GM12878 (cell line): ENCODE measurements at regions not wholly inside any gene's neighbourhood (a gene's known extent, or its start where the extent isn't known, plus 50 kb on each side); places are given as distances from the start of the nearest gene placed in this dataset.

Source experiments
- ATAC-seq: fragments of 200-7000 bp; cut with Tn5 transposase; 3 replicates; pipeline ENCODE4 v1.9.1; 2020; ENCODE audit warnings: mild to moderate bottlenecking, moderate library complexity
- BruUV-seq: library from RNA; stranded (reverse); fragments of 400-500 nt; replicated peaks from 2 replicates; lab custom pipeline; 2021; lab: Mats Ljungman, UMichigan
- CTCF ChIA-PET: fragments of 300-600 bp; sonication (Branson Sonifier 250); formaldehyde crosslinking; extraction: SDS; loops from one replicate; lab custom pipeline; 2021; ENCODE audit warnings: inconsistent platforms; lab: Yijun Ruan, JAX
- POLR2A ChIA-PET: fragments of 350-600 bp; formaldehyde crosslinking; extraction: SDS; loops from one replicate; lab custom pipeline; 2021; ENCODE audit warnings: inconsistent platforms; lab: Charles Lee
- RAD21 ChIA-PET: fragments of 300-600 bp; sonication (Branson Sonifier 250); formaldehyde crosslinking; loops from one replicate; lab custom pipeline; 2023; ENCODE audit warnings: antibody characterized with exemption; ENCODE audit not compliant: unreplicated experiment; lab: Charles Lee
- SMC1A ChIA-PET: fragments of 300-600 bp; sonication (Branson Sonifier 250); formaldehyde crosslinking; loops from one replicate; lab custom pipeline; 2023; ENCODE audit not compliant: unreplicated experiment, uncharacterized antibody; lab: Charles Lee
- DNase-seq: peaks from one replicate; pipeline ENCODE4 v3.0.0-alpha.2; 2011; ENCODE audit warnings: low read depth, low spot score
- FAIRE-seq: peaks from 3 replicates; lab custom pipeline; 2011; peaks lifted over from hg19 to GRCh38; lab: Jason Lieb, UNC
- H2AFZ ChIP-seq: 2 replicates; pipeline ENCODE4 v1.6.0; 2011; ENCODE audit warnings: low read depth, low read length, control low read depth; ENCODE audit not compliant: control insufficient read depth
- H3K27ac ChIP-seq: 2 replicates; pipeline ENCODE4 v1.5.1; 2011; ENCODE audit warnings: control low read depth; ENCODE audit not compliant: control insufficient read depth, insufficient read depth
- H3K27me3 ChIP-seq, 2 experiments: replicated peaks in 1 of 2; 2 replicates each; pipeline versions ENCODE4 v1.6.0 to v1.6.1; 2011; ENCODE audit warnings: low read length in 1 of 2; ENCODE audit not compliant: control insufficient read depth in 2 of 2, insufficient read depth in 2 of 2
- H3K36me3 ChIP-seq, 2 experiments: 2 replicates each; pipeline ENCODE4 v1.5.1; 2011; ENCODE audit warnings: low read length in 1 of 2; ENCODE audit not compliant: control insufficient read depth in 2 of 2, insufficient read depth in 2 of 2
- H3K4me1 ChIP-seq: 2 replicates; pipeline ENCODE4 v1.6.1; 2011; ENCODE audit warnings: mild to moderate bottlenecking, low read length, moderate library complexity, mixed read lengths; ENCODE audit not compliant: control insufficient read depth, insufficient read depth
- H3K4me2 ChIP-seq: 2 replicates; pipeline ENCODE4 v1.6.0; 2011; ENCODE audit warnings: control low read depth; ENCODE audit not compliant: control insufficient read depth, insufficient read depth
- H3K4me3 ChIP-seq: fragments of 200-600 bp; sonication (generic); 2 replicates; pipeline ENCODE4 v1.5.1; 2016
- H3K79me2 ChIP-seq: 2 replicates; pipeline ENCODE4 v1.6.0; 2011; ENCODE audit warnings: low read length; ENCODE audit not compliant: control insufficient read depth, insufficient read depth
- H3K9ac ChIP-seq: 2 replicates; pipeline ENCODE4 v1.8.0; 2011; ENCODE audit warnings: low read length, control low read depth, mixed read lengths; ENCODE audit not compliant: control insufficient read depth, insufficient read depth
- H3K9me3 ChIP-seq: replicated peaks from 3 replicates; pipeline ENCODE4 v1.5.1; 2011; ENCODE audit warnings: mild to moderate bottlenecking, low read length; ENCODE audit not compliant: control insufficient read depth, insufficient read depth
- H4K20me1 ChIP-seq: 2 replicates; pipeline ENCODE4 v1.6.0; 2011; ENCODE audit not compliant: control insufficient read depth, insufficient read depth
- DPF2 ChIP-seq: fragments of 450-650 bp; IDR thresholded peaks from 2 replicates; pipeline ENCODE4 v1.6.1; 2017; ENCODE audit warnings: mild to moderate bottlenecking
- EZH2 ChIP-seq: IDR thresholded peaks from 2 replicates; pipeline ENCODE4 v1.6.1; 2012; ENCODE audit warnings: low read depth, mild to moderate bottlenecking, control low read depth, inconsistent platforms, low read length, borderline replicate concordance; ENCODE audit not compliant: control insufficient read depth
- FOS ChIP-seq: IDR thresholded peaks from 3 replicates; pipeline ENCODE4 v1.6.1; 2011; ENCODE audit warnings: borderline replicate concordance; ENCODE audit not compliant: insufficient read length; ENCODE audit errors: extremely low read depth
- GATAD2B ChIP-seq: fragments of 450-650 bp; conservative IDR thresholded peaks from 2 replicates; pipeline ENCODE4 v1.6.1; 2017; ENCODE audit warnings: low read depth, mild to moderate bottlenecking, moderate library complexity
- MYB ChIP-seq: fragments of 150-350 bp; IDR thresholded peaks from 2 replicates; pipeline ENCODE4 v1.6.1; 2014; ENCODE audit warnings: mild to moderate bottlenecking, low read depth, low read length, borderline replicate concordance
- SP1 ChIP-seq: IDR thresholded peaks from one replicate; pipeline ENCODE4 v1.6.1; 2011; ENCODE audit warnings: low read depth, low read length
- SRF ChIP-seq, 2 experiments: IDR thresholded peaks; 2 replicates each; pipeline ENCODE4 v1.6.1; 2011; ENCODE audit warnings: low read depth in 2 of 2, low read length in 2 of 2, mild to moderate bottlenecking in 1 of 2, moderate library complexity in 1 of 2
- ZNF217 ChIP-seq: fragments of 450-650 bp; IDR thresholded peaks from 2 replicates; pipeline ENCODE4 v1.6.1; 2017; ENCODE audit warnings: antibody characterized with exemption, mild to moderate bottlenecking
- WGBS: methylation state at CpG from one replicate; pipeline ENCODE4 v1.1.6; 2016; ENCODE audit warnings: low lambda C conversion rate; ENCODE audit not compliant: insufficient replicate concordance, insufficient coverage; ENCODE audit errors: missing lambda C conversion rate; 5-methylcytosine and 5-hydroxymethylcytosine counted together
- in situ Hi-C: fragments of 300-500 bp; cut with MboI; formaldehyde crosslinking; loops from 9 replicates; pipeline ENCODE4 v1.14.3; 2018; ENCODE audit warnings: mixed read lengths
- intact Hi-C: fragments of 100-400 bp; cut with micrococcal nuclease; formaldehyde crosslinking; loops from one replicate; pipeline ENCODE4 v1.14.2; 2022; ENCODE audit not compliant: unreplicated experiment

DNA sequence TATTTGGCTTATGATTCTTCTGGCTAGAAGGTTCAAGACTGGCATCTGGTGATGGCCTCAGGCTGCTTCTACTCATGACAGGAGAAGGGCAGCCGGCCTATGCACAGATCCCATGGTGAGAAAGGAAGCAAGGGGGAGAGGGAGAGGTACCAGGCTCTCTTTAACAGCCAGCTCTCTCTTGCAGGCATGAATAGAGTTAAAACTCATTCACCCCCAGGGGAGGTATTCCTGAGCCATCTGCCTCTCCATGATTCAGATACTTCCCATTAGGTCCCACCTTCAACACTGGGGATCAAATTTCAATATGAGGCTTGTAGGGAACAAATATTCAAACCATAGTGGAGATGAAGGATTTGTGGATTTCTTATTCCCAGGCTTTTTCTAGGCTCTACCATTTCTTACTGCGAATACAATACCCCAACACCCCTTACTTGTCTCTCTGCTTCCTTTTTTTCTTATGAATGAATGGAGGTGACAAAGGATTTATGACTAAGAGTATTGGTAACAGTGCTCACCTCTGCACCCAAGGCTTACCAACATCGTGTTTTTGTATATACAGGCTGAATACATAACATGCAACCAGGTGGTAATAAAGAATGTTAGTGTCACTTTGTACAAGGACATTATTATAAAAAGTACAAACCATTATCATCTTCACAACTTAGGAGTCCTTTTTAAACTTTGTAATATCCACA lies 454.6 kb upstream of the TRIB2 start:
- Histone ChIP-seq H4K20me1 (no peaks in the 10 kb centered on the region), H3K27ac (no peak overlapping the region), H3K9ac (no peak overlapping the region), H3K27me3 (no peaks in the 10 kb centered on the region), H3K4me3 (no peak overlapping the region), H2AFZ (no peak overlapping the region), H3K9me3 (no peaks in the 10 kb centered on the region), H3K4me2 (peak overlapping the region; percentile 10; the same call in 1 of the 2 replicates), H3K4me1 (no peaks in the 10 kb centered on the region; the same call in 1 of the 2 replicates), H3K79me2 (no peaks in the 10 kb centered on the region), H3K36me3 (no peaks in the 10 kb centered on the region; a peak in 1 of 4 replicates)
- CTCF ChIA-PET: no interaction called here
- SMC1A ChIA-PET: no interaction called here
- intact Hi-C loops: no loop called here
- RAD21 ChIA-PET: no interaction called here
- FAIRE-seq (no peak), DNase-seq (no peak), ATAC-seq (peak; percentile 37; the same call in 2 of the 3 replicates)
- BruUV-seq: no TSS peak
- TF ChIP-seq FOS: no peak
- no peak for TF ChIP-seq EZH2
- TF ChIP-seq ZNF217: no peak
- TF ChIP-seq DPF2: no peak
- no peak for TF ChIP-seq MYB
- no peak for TF ChIP-seq GATAD2B
- TF ChIP-seq SRF (IDR thresholded peaks at IDR 0.05; ENCODE audit: low read depth in 2 of 2, low read length in 2 of 2): no peak
- no peak for TF ChIP-seq SP1
- 89% methylated on average over 3 of the region's 3 CpGs for WGBS
- POLR2A ChIA-PET: no interaction called here
- in situ Hi-C loops: no loop called here
